MM.1S (cell line): ENCODE measurements at regions not wholly inside any gene's neighbourhood (a gene's known extent, or its start where the extent isn't known, plus 50 kb on each side); places are given as distances from the start of the nearest gene placed in this dataset.

Source experiments
- DNase-seq: peaks from one replicate; pipeline ENCODE4 v3.0.0-alpha.2; 2015
- H2AFZ ChIP-seq: fragments of 300-600 bp; sonication (generic); 2 replicates; pipeline ENCODE4 v1.6.0; 2016; ENCODE audit warnings: antibody characterized with exemption, low read length
- H3F3A ChIP-seq: fragments of 300-600 bp; sonication (generic); 2 replicates; pipeline ENCODE4 v1.6.1; 2016; ENCODE audit warnings: mild to moderate bottlenecking, antibody characterized with exemption, low read length, moderate library complexity, mixed read lengths; ENCODE audit not compliant: insufficient read depth
- H3K27ac ChIP-seq: fragments of 300-600 bp; sonication (generic); 2 replicates; pipeline ENCODE4 v1.5.1; 2016; ENCODE audit warnings: mild to moderate bottlenecking, low read length
- H3K27me3 ChIP-seq: fragments of 300-600 bp; sonication (generic); replicated peaks from 2 replicates; pipeline ENCODE4 v1.6.0; 2016; ENCODE audit warnings: low read length; ENCODE audit not compliant: insufficient read depth
- H3K36me3 ChIP-seq: fragments of 300-600 bp; sonication (generic); replicated peaks from 2 replicates; pipeline ENCODE4 v1.6.1; 2016; ENCODE audit warnings: mild to moderate bottlenecking, low read length, mixed read lengths; ENCODE audit not compliant: insufficient read depth
- H3K4me1 ChIP-seq: fragments of 300-600 bp; sonication (generic); 2 replicates; pipeline ENCODE4 v1.6.1; 2016; ENCODE audit warnings: low read length, mixed read lengths
- H3K4me2 ChIP-seq: fragments of 300-600 bp; sonication (generic); 2 replicates; pipeline ENCODE4 v1.6.0; 2016; ENCODE audit warnings: low read depth, low read length
- H3K4me3 ChIP-seq: fragments of 300-600 bp; sonication (generic); 2 replicates; pipeline ENCODE4 v1.5.1; 2016; ENCODE audit warnings: low read length, mixed read lengths
- H3K79me2 ChIP-seq: fragments of 300-600 bp; sonication (generic); 2 replicates; pipeline ENCODE4 v1.6.1; 2016; ENCODE audit warnings: mixed run types, low read length, mixed read lengths
- H3K9ac ChIP-seq: fragments of 300-600 bp; sonication (generic); 2 replicates; pipeline ENCODE4 v1.6.1; 2016; ENCODE audit warnings: low read length, mixed read lengths
- H3K9me2 ChIP-seq: fragments of 300-600 bp; sonication (generic); replicated peaks from 2 replicates; pipeline ENCODE4 v1.6.1; 2016; ENCODE audit warnings: mild to moderate bottlenecking, low read length, mixed read lengths; ENCODE audit not compliant: insufficient read depth
- H3K9me3 ChIP-seq: fragments of 300-600 bp; sonication (generic); replicated peaks from 2 replicates; pipeline ENCODE4 v1.6.1; 2016; ENCODE audit warnings: mild to moderate bottlenecking, low read length, mixed read lengths; ENCODE audit not compliant: insufficient read depth
- H4K20me1 ChIP-seq: fragments of 300-600 bp; sonication (generic); 2 replicates; pipeline ENCODE4 v1.6.1; 2016; ENCODE audit warnings: mild to moderate bottlenecking, low read length, moderate library complexity, mixed read lengths; ENCODE audit not compliant: insufficient read depth
- CTCF ChIP-seq: fragments of 300-600 bp; sonication (generic); IDR thresholded peaks from 2 replicates; pipeline ENCODE4 v1.5.1; 2016; ENCODE audit warnings: antibody characterized with exemption, low read length, mixed read lengths
- EZH2 ChIP-seq: fragments of 300-600 bp; sonication (generic); optimal IDR thresholded peaks from 2 replicates; pipeline ENCODE3; 2017; ENCODE audit warnings: low read depth, mild to moderate bottlenecking, antibody characterized with exemption, low read length, mixed read lengths
- EZH2phosphoT487 ChIP-seq: fragments of 300-600 bp; sonication (generic); IDR thresholded peaks from 2 replicates; pipeline ENCODE4 v1.6.1; 2018; ENCODE audit warnings: antibody characterized with exemption, low read length

GRCh38 chr20:48126227-48126740, 341.0 kb upstream of the SULF2 start:
- Histone ChIP-seq H3K4me2 (no peak overlapping the region), H3K4me3 (no peak overlapping the region), H4K20me1 (no peaks in the 10 kb centered on the region), H3K9me3 (no peaks in the 10 kb centered on the region), H3K36me3 (no peaks in the 10 kb centered on the region), H3F3A (no peaks in the 10 kb centered on the region), H3K79me2 (no peaks in the 10 kb centered on the region), H3K27ac (no peak overlapping the region), H3K4me1 (no peaks in the 10 kb centered on the region), H3K27me3 (peaks cover 18% of the 10 kb centered on the region; the same call in 1 of the 2 replicates), H2AFZ (0 out of 2 replicates have a peak overlapping the region, but pooled peaks have one; percentile 23), H3K9ac (no peak overlapping the region), H3K9me2 (no peaks in the 10 kb centered on the region)
- TF ChIP-seq EZH2, result no peak
- no peak for TF ChIP-seq EZH2phosphoT487
- no peak for TF ChIP-seq CTCF
- no peak for DNase-seq

DNA sequence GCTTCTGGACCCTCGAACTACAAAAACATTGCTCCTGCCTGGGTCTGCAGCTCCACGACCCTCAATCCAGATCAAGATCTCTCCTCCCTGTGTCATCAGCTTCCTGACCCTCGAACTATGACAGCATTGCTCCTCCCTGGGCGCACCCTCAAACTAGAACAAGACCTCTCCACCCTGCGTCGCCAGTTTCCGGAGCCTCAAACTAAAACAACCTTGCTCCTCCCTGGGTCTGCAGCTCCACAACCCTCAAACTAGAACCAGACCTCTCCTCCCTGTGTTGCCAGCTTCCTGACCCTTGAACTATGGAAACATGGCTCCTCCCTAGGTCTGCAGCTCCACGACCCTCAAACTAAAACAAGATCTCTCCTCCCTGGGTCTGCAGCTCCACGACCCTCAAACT, 339.7 kb upstream of the SULF2 start:
- H3K4me1 ChIP-seq, result no peaks in the 10 kb centered on the region
- H3K27ac ChIP-seq, result no peak overlapping the region
- DNase-seq, result no peak
- no peak overlapping the region for H3K4me2 ChIP-seq
- no peaks in the 10 kb centered on the region for H4K20me1 ChIP-seq
- H3K9ac ChIP-seq, result no peak overlapping the region
- no peaks in the 10 kb centered on the region for H3K9me3 ChIP-seq
- H3K9me2 ChIP-seq, result no peaks in the 10 kb centered on the region
- no peaks in the 10 kb centered on the region for H3K36me3 ChIP-seq
- H3F3A ChIP-seq, result no peaks in the 10 kb centered on the region
- no peaks in the 10 kb centered on the region for H3K79me2 ChIP-seq
- no peak overlapping the region for H2AFZ ChIP-seq
- peaks cover 18% of the 10 kb centered on the region; the same call in 1 of the 2 replicates for H3K27me3 ChIP-seq
- no peak overlapping the region for H3K4me3 ChIP-seq
- TF ChIP-seq EZH2, result no peak
- no peak for TF ChIP-seq EZH2phosphoT487
- TF ChIP-seq CTCF, result no peak

DNA sequence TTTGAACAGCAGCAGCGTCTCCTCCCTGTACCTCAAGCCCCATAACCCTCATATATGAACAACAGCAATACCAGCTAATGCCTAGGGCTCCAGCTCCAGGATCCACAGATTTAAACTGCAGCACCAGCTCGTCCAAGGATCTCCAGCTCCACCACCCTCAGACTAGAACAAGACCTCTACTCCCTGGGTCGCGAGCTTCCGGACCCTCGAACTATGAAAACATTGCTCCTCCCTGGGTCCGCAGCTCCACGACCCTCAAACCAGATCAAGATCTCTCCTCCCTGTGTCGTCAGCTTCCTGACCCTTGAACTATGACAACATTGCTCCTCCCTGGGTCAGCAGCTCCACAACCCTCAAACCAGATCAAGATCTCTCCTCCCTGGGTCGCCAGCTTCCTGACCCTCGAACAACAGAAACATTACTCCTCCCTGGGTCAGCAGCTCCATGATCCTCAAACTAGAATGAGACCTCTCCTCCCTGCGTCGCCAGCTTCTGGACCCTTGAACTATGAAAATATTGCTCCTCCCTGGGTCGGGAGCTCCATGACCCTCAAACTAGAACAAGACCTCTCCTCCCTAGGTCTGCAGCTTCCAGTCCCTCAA, 339.0 kb upstream of the SULF2 start:
- H3K27ac ChIP-seq, result no peak overlapping the region
- TF ChIP-seq EZH2, result no peak
- no peak for TF ChIP-seq CTCF
- TF ChIP-seq EZH2phosphoT487, result no peak
- H2AFZ ChIP-seq, result no peak overlapping the region
- H3K4me2 ChIP-seq, result no peak overlapping the region
- H3K9me3 ChIP-seq, result no peaks in the 10 kb centered on the region
- H3K27me3 ChIP-seq, result peaks cover 18% of the 10 kb centered on the region; the same call in 1 of the 2 replicates
- no peaks in the 10 kb centered on the region for H3K36me3 ChIP-seq
- H3K79me2 ChIP-seq, result no peaks in the 10 kb centered on the region
- no peak overlapping the region for H3K9ac ChIP-seq
- H3K4me3 ChIP-seq, result no peak overlapping the region
- H3K4me1 ChIP-seq, result no peaks in the 10 kb centered on the region
- H4K20me1 ChIP-seq, result no peaks in the 10 kb centered on the region
- H3F3A ChIP-seq, result no peaks in the 10 kb centered on the region
- H3K9me2 ChIP-seq, result no peaks in the 10 kb centered on the region
- no peak for DNase-seq
